HG03571 (cell line): ENCODE measurements at regions not wholly inside any gene's neighbourhood (a gene's known extent, or its start where the extent isn't known, plus 50 kb on each side); places are given as distances from the start of the nearest gene placed in this dataset.

Experiments used
- ATAC-seq: cut with Tn5 transposase; IDR thresholded peaks from one replicate; pipeline ENCODE4 v1.9.1; 2021; ENCODE audit not compliant: unreplicated experiment

GRCh38 chr9:115250621-115251032 lies 132.7 kb upstream of the TNC start:
- ATAC-seq: no peak

- ATAC-seq: no peak
Measured at GRCh38 chr9:115254287-115255180, 136.6 kb upstream of the TNC start.

- ATAC-seq: no peak
Measured at GRCh38 chr9:115261656-115262081, 143.7 kb upstream of the TNC start.

- no peak for ATAC-seq
Measured at GRCh38 chr9:115262477-115262876, 144.5 kb upstream of the TNC start.

GRCh38 chr9:115262952-115263351 lies 145.0 kb upstream of the TNC start:
- no peak for ATAC-seq

- no peak for ATAC-seq
Measured at GRCh38 chr9:115263371-115264075, 145.6 kb upstream of the TNC start.

- ATAC-seq: no peak
Measured at GRCh38 chr9:115264313-115264712, 146.4 kb upstream of the TNC start.

- no peak for ATAC-seq
Measured at GRCh38 chr9:115267790-115268189, 149.8 kb upstream of the TNC start.

- ATAC-seq: no peak
Measured at GRCh38 chr9:115275753-115276152, 157.8 kb upstream of the TNC start.

- no peak for ATAC-seq
Measured at GRCh38 chr9:115276621-115277020, 158.7 kb upstream of the TNC start.

GRCh38 chr9:115277301-115277700 lies 159.3 kb upstream of the TNC start:
- ATAC-seq: no peak

- ATAC-seq: no peak
Measured at GRCh38 chr9:115278326-115279035, 160.5 kb upstream of the TNC start.

GRCh38 chr9:115283395-115283794 lies 165.4 kb upstream of the TNC start:
- no peak for ATAC-seq

GRCh38 chr9:115285836-115286235 lies 167.9 kb upstream of the TNC start:
- no peak for ATAC-seq

GRCh38 chr9:115286411-115286810 lies 168.5 kb upstream of the TNC start:
- ATAC-seq: no peak

GRCh38 chr9:115289757-115290208 lies 171.8 kb upstream of the TNC start:
- no peak for ATAC-seq

- ATAC-seq: no peak
Measured at GRCh38 chr9:115291841-115292240, 173.9 kb upstream of the TNC start.

GRCh38 chr9:115292584-115293279 lies 174.8 kb upstream of the TNC start:
- no peak for ATAC-seq

- no peak for ATAC-seq
Measured at GRCh38 chr9:115295734-115296133, 177.8 kb upstream of the TNC start.

GRCh38 chr9:115296831-115297565 lies 179.0 kb upstream of the TNC start:
- no peak for ATAC-seq
